ENCODE measurements at regions not wholly inside any gene's neighbourhood (a gene's known extent, or its start where the extent isn't known, plus 50 kb on each side); places are given as distances from the start of the nearest gene placed in this dataset.

GRCh38 chr15:61500523-61500922, 271.4 kb upstream of the RORA start:
- no peak for TF ChIP-seq CTCF (IDR thresholded peaks at IDR 0.05)
- no peak for TF ChIP-seq POLR2AphosphoS5 (IDR thresholded peaks at IDR 0.05)
- no peak for TF ChIP-seq POLR2A (IDR thresholded peaks at IDR 0.05)
